CD4-positive, alpha-beta memory T cell (primary cell): ENCODE measurements at regions not wholly inside any gene's neighbourhood (a gene's known extent, or its start where the extent isn't known, plus 50 kb on each side); places are given as distances from the start of the nearest gene placed in this dataset.

Experiments
- CTCF ChIA-PET: fragments of 350-600 bp; sonication (Branson Sonifier 250); formaldehyde crosslinking; loops from one replicate; lab custom pipeline; 2021; ENCODE audit warnings: inconsistent platforms; ENCODE audit not compliant: partially characterized antibody; lab: Charles Lee
- POLR2A ChIA-PET: fragments of 350-600 bp; sonication (Branson Sonifier 250); formaldehyde crosslinking; loops from one replicate; lab custom pipeline; 2021; ENCODE audit not compliant: partially characterized antibody; lab: Charles Lee
- DNase-seq, 5 donors: peaks; one replicate each; pipeline versions ENCODE4 v3.0.0 to v3.0.0-alpha.2; 2020 to 2022; ENCODE audit warnings: mixed read lengths in 1 of 5
- H3K27ac ChIP-seq: one replicate; pipeline ENCODE4 v1.7.0; 2013; ENCODE audit warnings: low read depth, low read length
- H3K27me3 ChIP-seq: 2 replicates; pipeline ENCODE4 v1.7.0; 2013; ENCODE audit warnings: mild to moderate bottlenecking, low read length, moderate library complexity; ENCODE audit not compliant: insufficient read depth
- H3K36me3 ChIP-seq: 2 replicates; pipeline ENCODE4 v1.7.0; 2013; ENCODE audit warnings: mild to moderate bottlenecking, low read length, moderate library complexity; ENCODE audit not compliant: insufficient read depth
- H3K4me1 ChIP-seq: 2 replicates; pipeline ENCODE4 v1.7.0; 2013; ENCODE audit warnings: mild to moderate bottlenecking, low read length, moderate library complexity; ENCODE audit not compliant: insufficient read depth
- H3K4me3 ChIP-seq, 2 donors: one replicate each; pipeline ENCODE4 v1.7.0; 2013; ENCODE audit warnings: low read length in 2 of 2, mild to moderate bottlenecking in 1 of 2
- H3K9me3 ChIP-seq, 2 donors: one replicate each; pipeline ENCODE4 v1.7.0; 2013; ENCODE audit warnings: low read length in 2 of 2, control low read depth in 1 of 2; ENCODE audit not compliant: control insufficient read depth in 1 of 2
- H3K27ac Mint-ChIP-seq, 7 donors: one replicate each; pipeline ENCODE4 v1.8.0; 2020 to 2021; ENCODE audit warnings: mixed read lengths in 7 of 7, mild to moderate bottlenecking in 6 of 7, inconsistent platforms in 3 of 7, moderate library complexity in 3 of 7
- H3K27me3 Mint-ChIP-seq, 2 donors: one replicate each; pipeline ENCODE4 v1.8.0; 2020 to 2021; ENCODE audit warnings: mixed read lengths in 2 of 2
- H3K36me3 Mint-ChIP-seq, 2 donors: one replicate each; pipeline ENCODE4 v1.8.0; 2020 to 2021; ENCODE audit warnings: mixed read lengths in 2 of 2, inconsistent platforms in 1 of 2, mild to moderate bottlenecking in 1 of 2
- H3K4me1 Mint-ChIP-seq, 4 donors: one replicate each; pipeline ENCODE4 v1.8.0; 2020 to 2021; ENCODE audit warnings: mixed read lengths in 4 of 4, mild to moderate bottlenecking in 1 of 4
- H3K4me3 Mint-ChIP-seq, 8 donors: one replicate each; pipeline ENCODE4 v1.8.0; 2020 to 2021; ENCODE audit warnings: mixed read lengths in 8 of 8, mild to moderate bottlenecking in 7 of 8, moderate library complexity in 6 of 8, inconsistent platforms in 3 of 8
- H3K9me3 Mint-ChIP-seq, 8 donors: one replicate each; pipeline ENCODE4 v1.8.0; 2020 to 2021; ENCODE audit warnings: mixed read lengths in 8 of 8, mild to moderate bottlenecking in 5 of 8, inconsistent platforms in 3 of 8, moderate library complexity in 1 of 8
- intact Hi-C: fragments of 100-400 bp; cut with micrococcal nuclease; formaldehyde crosslinking; loops from one replicate; pipeline ENCODE4 v1.15.1; 2023

GRCh38 chr13:24043590-24044350 lies 116.8 kb upstream of the SPATA13 start:
- H3K9me3 Mint-ChIP-seq = peaks cover 0 to 16% (median 4%) of the 10 kb centered on the region in 8 donors
- no peak overlapping the region for H3K27ac Mint-ChIP-seq
- H3K27me3 Mint-ChIP-seq = peaks cover 0 to 11% of the 10 kb centered on the region in 2 donors

DNA sequence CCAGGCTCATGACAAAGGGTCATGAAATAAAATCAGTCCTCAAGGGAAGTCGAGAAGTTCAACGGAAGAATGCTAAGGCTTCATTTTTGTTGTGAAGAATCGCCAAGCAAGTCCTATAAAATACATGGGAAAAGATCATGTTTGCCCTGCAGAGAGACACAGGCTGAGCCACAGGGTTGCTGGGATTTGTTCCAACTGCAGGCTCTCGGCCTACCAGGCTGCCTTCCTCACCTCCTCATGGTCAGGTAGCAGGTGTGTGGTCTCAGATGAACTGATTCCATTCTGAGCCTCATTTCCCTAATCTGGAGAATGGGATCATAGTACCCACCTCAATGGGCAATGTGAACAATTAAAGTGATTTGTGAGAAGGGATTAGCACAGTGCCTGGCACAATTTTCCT lies 114.9 kb upstream of the SPATA13 start:
- Mint-ChIP-seq H3K27me3 (peaks cover 0 to 14% of the 10 kb centered on the region in 2 donors), H3K4me3 (no peak overlapping the region), H3K27ac (no peak overlapping the region), H3K9me3 (peaks cover 0 to 16% (median 4%) of the 10 kb centered on the region in 8 donors), H3K36me3 (no peaks in the 10 kb centered on the region), H3K4me1 (no peaks in the 10 kb centered on the region)
- DNase-seq = no peak
- Histone ChIP-seq H3K27ac (no peak overlapping the region), H3K36me3 (no peaks in the 10 kb centered on the region), H3K9me3 (no peaks in the 10 kb centered on the region), H3K4me1 (no peaks in the 10 kb centered on the region), H3K4me3 (no peak overlapping the region), H3K27me3 (no peaks in the 10 kb centered on the region)
- intact Hi-C loops = no loop called here
- POLR2A ChIA-PET = no interaction called here
- CTCF ChIA-PET = interaction anchor here (1.3 kb wide), 1 partner anchor 183 kb away, joined by 3 read pairs; no protein-coding TSS in a partner anchor

More at GRCh38 chr13:24043590-24044350, 116.8 kb upstream of the SPATA13 start:
- H3K9me3 ChIP-seq = no peaks in the 10 kb centered on the region
- DNase-seq = no peak
- Mint-ChIP-seq H3K36me3 (no peaks in the 10 kb centered on the region), H3K4me1 (no peaks in the 10 kb centered on the region), H3K4me3 (no peak overlapping the region)
- no peaks in the 10 kb centered on the region for H3K4me1 ChIP-seq
- no peaks in the 10 kb centered on the region for H3K36me3 ChIP-seq
- CTCF ChIA-PET = interaction anchor here (1.2 kb wide), 3 partner anchors 10 to 23 kb away, joined by 4 to 5 read pairs (median 4); no protein-coding TSS in a partner anchor
- no peak overlapping the region for H3K4me3 ChIP-seq
- H3K27me3 ChIP-seq = no peaks in the 10 kb centered on the region
- intact Hi-C loops = no loop called here
- H3K27ac ChIP-seq = no peak overlapping the region
- POLR2A ChIA-PET = no interaction called here

- CTCF ChIA-PET = interaction anchor here (1.2 kb wide), 2 partner anchors 15 to 169 kb away, joined by 3 to 5 read pairs; no protein-coding TSS in a partner anchor
- Mint-ChIP-seq H3K4me1 (peaks cover 2 to 9% (median 5%) of the 10 kb centered on the region in 4 donors), H3K27me3 (peaks cover 0 to 24% of the 10 kb centered on the region in 2 donors), H3K4me3 (no peak overlapping the region), H3K9me3 (peaks cover 0 to 16% (median 4%) of the 10 kb centered on the region in 8 donors), H3K36me3 (no peaks in the 10 kb centered on the region), H3K27ac (no peak overlapping the region)
- Histone ChIP-seq H3K4me3 (no peak overlapping the region), H3K4me1 (no peaks in the 10 kb centered on the region), H3K27ac (no peak overlapping the region), H3K9me3 (no peaks in the 10 kb centered on the region), H3K27me3 (no peaks in the 10 kb centered on the region), H3K36me3 (no peaks in the 10 kb centered on the region)
- intact Hi-C loops = loop anchor here (5.0 kb wide), 1 partner anchor 83 kb away; no protein-coding TSS in a partner anchor
- POLR2A ChIA-PET = no interaction called here
- DNase-seq = no peak
Observed at GRCh38 chr13:24050292-24050711, 110.2 kb upstream of the SPATA13 start.

DNA sequence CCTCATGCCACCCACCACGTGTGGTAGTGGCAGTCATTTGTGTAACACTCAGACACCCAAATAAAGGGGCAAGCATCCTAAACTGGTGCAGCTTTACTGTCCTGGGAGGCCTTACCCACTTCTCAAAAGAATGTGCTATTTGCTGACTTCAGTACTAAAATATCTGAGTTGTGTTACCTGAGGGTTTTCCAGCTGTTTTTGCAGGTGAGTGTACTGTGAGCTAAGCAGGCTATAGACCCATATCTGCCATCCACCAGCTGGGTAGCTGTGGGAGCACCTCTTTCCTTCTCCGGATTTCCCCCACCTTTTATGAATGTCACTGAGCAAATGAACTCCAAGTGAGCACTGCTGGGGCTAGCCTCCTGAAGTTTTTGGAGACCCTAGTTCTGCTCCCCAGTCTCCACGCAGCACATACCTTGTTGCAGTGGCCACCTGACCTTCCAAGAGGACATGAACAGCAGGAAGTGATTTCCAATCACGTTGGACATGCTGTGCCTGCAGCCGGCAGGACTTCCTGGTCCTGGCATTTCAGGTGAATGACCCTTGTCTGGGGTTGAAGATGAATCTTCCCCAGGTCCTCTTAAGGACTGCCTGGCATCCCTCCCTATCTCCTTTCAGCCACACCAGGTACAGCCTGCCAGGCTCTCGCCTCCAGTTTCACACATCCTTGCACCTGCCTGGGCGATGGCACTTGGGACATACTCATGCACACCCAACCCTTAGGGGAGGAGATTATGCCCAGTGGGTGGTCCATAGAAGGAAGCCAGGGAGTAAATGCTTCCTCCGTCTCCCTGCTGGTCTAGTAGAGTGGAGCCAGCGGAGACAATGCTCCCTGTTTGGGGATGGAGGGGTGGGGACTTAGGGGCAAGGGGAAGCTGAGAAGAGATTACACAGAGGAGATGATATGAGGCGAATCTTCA lies 109.5 kb upstream of the SPATA13 start:
- no peak overlapping the region for H3K4me3 ChIP-seq
- Mint-ChIP-seq H3K9me3 (peaks cover 0 to 16% (median 4%) of the 10 kb centered on the region in 8 donors), H3K27me3 (peaks cover 0 to 23% of the 10 kb centered on the region in 2 donors), H3K36me3 (no peaks in the 10 kb centered on the region), H3K4me1 (peaks cover 2 to 9% (median 5%) of the 10 kb centered on the region in 4 donors), H3K27ac (no peak overlapping the region), H3K4me3 (no peak overlapping the region)
- no peaks in the 10 kb centered on the region for H3K4me1 ChIP-seq
- POLR2A ChIA-PET = no interaction called here
- intact Hi-C loops = loop anchor here (5.0 kb wide), 1 partner anchor 84 kb away; no protein-coding TSS in a partner anchor
- H3K27ac ChIP-seq = no peak overlapping the region
- H3K27me3 ChIP-seq = no peaks in the 10 kb centered on the region
- DNase-seq = no peak
- CTCF ChIA-PET = interaction anchor here (1.2 to 5.4 kb wide), 3 partner anchors 15 to 169 kb away, joined by 3 to 92 read pairs (median 5); no protein-coding TSS in a partner anchor
- no peaks in the 10 kb centered on the region for H3K36me3 ChIP-seq
- H3K9me3 ChIP-seq = no peaks in the 10 kb centered on the region

DNA sequence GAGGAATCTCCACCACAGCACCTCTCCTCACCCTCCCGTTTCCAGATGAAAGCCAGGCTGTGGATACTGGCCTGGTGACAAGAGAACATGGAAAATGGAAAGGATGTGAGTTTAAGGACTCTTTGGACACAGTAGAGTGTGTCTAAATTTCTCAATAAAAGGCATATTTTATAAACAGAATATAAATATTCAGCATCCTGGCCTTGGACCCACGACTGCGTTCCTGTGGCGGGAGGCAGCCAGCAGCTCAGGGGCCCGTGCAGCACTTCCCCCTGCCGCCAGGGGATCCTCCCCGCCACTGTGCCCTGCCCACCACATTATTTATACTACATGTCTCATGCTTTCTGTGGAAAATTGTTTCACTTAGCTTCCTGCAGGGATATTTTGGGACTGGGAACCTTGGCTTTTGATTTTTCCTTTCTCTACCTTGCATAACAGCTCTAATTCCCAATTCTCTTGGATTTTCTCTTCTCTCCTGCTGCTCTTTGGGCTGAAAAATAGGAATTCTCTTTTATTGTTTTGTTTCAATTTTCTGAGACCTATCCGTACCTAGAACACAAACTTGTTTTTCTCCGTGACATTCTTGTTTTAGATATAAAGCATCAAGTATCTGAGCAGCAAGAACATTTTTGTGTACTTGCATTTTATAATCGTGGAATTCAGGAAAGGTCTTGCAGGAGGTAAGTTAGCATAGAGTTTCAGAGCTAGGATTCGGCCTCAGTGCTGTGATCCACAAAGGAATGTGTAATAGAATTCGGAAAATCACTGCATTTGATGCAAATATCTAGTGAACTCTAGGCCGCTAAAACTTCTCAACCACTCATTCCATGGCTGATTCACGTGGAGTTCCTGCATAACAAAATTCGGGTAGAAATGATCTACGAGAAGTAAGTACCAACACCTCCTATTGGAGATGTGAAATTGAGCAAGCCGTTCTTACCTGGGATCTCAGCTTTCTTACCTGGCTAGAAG lies 107.7 kb upstream of the SPATA13 start:
- Histone ChIP-seq H3K27me3 (no peaks in the 10 kb centered on the region), H3K4me3 (no peak overlapping the region), H3K9me3 (no peaks in the 10 kb centered on the region), H3K27ac (no peak overlapping the region), H3K4me1 (no peaks in the 10 kb centered on the region), H3K36me3 (no peaks in the 10 kb centered on the region)
- Mint-ChIP-seq H3K27ac (peak overlapping the region in 2 of 7 donors; percentile 5 to 48), H3K9me3 (peaks cover 0 to 2% (median 0%) of the 10 kb centered on the region in 8 donors), H3K4me1 (peaks cover 2 to 9% (median 5%) of the 10 kb centered on the region in 4 donors), H3K36me3 (no peaks in the 10 kb centered on the region), H3K4me3 (no peak overlapping the region), H3K27me3 (peaks cover 5 to 17% of the 10 kb centered on the region in 2 donors)
- intact Hi-C loops = loop anchor here (1.0 to 5.0 kb wide), 3 partner anchors 86 to 176 kb away; no protein-coding TSS in a partner anchor
- DNase-seq = no peak
- CTCF ChIA-PET = interaction anchor here (0.7 to 5.4 kb wide), 16 partner anchors 9 to 629 kb away, joined by 3 to 92 read pairs (median 4); partner anchors contain the start of gene SPATA13
- POLR2A ChIA-PET = interaction anchor here (1.3 kb wide), 1 partner anchor 167 kb away, joined by 7 read pairs; no protein-coding TSS in a partner anchor
